H1 (cell line): ENCODE measurements at regions not wholly inside any gene's neighbourhood (a gene's known extent, or its start where the extent isn't known, plus 50 kb on each side); places are given as distances from the start of the nearest gene placed in this dataset.
A peak's percentile ranks its signal among the peaks of the same experiment; 100 is the strongest.

ENCODE experiments used
- CTCF ChIA-PET: fragments of 300-600 bp; sonication (Branson Sonifier 250); formaldehyde crosslinking; loops from one replicate; lab custom pipeline; 2021; ENCODE audit not compliant: partially characterized antibody; lab: Charles Lee
- POLR2A ChIA-PET: fragments of 300-600 bp; sonication (Branson Sonifier 250); formaldehyde crosslinking; loops from one replicate; lab custom pipeline; 2021; ENCODE audit warnings: inconsistent platforms; ENCODE audit not compliant: partially characterized antibody; lab: Charles Lee
- DNase-seq, 2 experiments: peaks; one replicate each; pipeline versions ENCODE4 v3.0.0 to v3.0.0-alpha.2; 2010 to 2022; ENCODE audit warnings: low spot score in 2 of 2, low read depth in 1 of 2, mixed read lengths in 1 of 2
- FAIRE-seq: peaks from 2 replicates; lab custom pipeline; 2011; peaks lifted over from hg19 to GRCh38; lab: Jason Lieb, UNC
- H2AFZ ChIP-seq: 2 replicates; pipeline ENCODE4 v1.8.1; 2012; ENCODE audit warnings: low read length, inconsistent platforms
- H2AK5ac ChIP-seq: 2 replicates; pipeline ENCODE4 v1.6.1; 2013; ENCODE audit warnings: low read depth, low read length
- H2BK120ac ChIP-seq: replicated peaks from 2 replicates; pipeline ENCODE3; 2013; ENCODE audit warnings: low read depth, low read length, inconsistent platforms
- H2BK12ac ChIP-seq: 2 replicates; pipeline ENCODE4 v1.6.1; 2013; ENCODE audit warnings: low read depth, low read length
- H2BK15ac ChIP-seq: 2 replicates; pipeline ENCODE4 v1.6.1; 2013; ENCODE audit warnings: low read length
- H2BK20ac ChIP-seq: 2 replicates; pipeline ENCODE4 v1.6.1; 2013; ENCODE audit warnings: low read length
- H2BK5ac ChIP-seq: 2 replicates; pipeline ENCODE4 v1.6.1; 2013; ENCODE audit warnings: low read depth, low read length
- H3K14ac ChIP-seq: 2 replicates; pipeline ENCODE4 v1.6.1; 2013; ENCODE audit warnings: inconsistent platforms; ENCODE audit not compliant: insufficient read length
- H3K18ac ChIP-seq: 2 replicates; pipeline ENCODE4 v1.6.1; 2013; ENCODE audit warnings: low read length; ENCODE audit errors: extremely low read depth
- H3K23ac ChIP-seq: 2 replicates; pipeline ENCODE4 v1.6.1; 2013; ENCODE audit warnings: inconsistent platforms; ENCODE audit not compliant: insufficient read length
- H3K23me2 ChIP-seq: 2 replicates; pipeline ENCODE4 v1.6.1; 2013; ENCODE audit warnings: low read depth, low read length
- H3K27ac ChIP-seq: 2 replicates; pipeline ENCODE4 v1.6.1; 2011; ENCODE audit warnings: low read depth, low read length, inconsistent platforms
- H3K27me3 ChIP-seq, 4 experiments: replicated peaks in 1 of 4; 1 replicate in 1 of 4; 2 replicates in 3 of 4; pipeline versions ENCODE4 v1.6.1 to v1.8.1; 2011 to 2013; ENCODE audit warnings: low read length in 3 of 4, mild to moderate bottlenecking in 3 of 4, inconsistent platforms in 2 of 4, mixed read lengths in 2 of 4, moderate library complexity in 1 of 4; ENCODE audit not compliant: control insufficient read depth in 3 of 4, insufficient read depth in 3 of 4; ENCODE audit errors: extremely low read depth in 1 of 4
- H3K36me3 ChIP-seq, 4 experiments: 2 replicates each; pipeline versions ENCODE4 v1.6.1 to v1.8.1; 2011 to 2013; ENCODE audit warnings: mild to moderate bottlenecking in 4 of 4, low read length in 3 of 4, moderate library complexity in 2 of 4, control low read depth in 1 of 4, inconsistent platforms in 1 of 4; ENCODE audit not compliant: insufficient read depth in 4 of 4, control insufficient read depth in 2 of 4
- H3K4ac ChIP-seq: replicated peaks from 2 replicates; pipeline ENCODE3; 2013; ENCODE audit warnings: low read length, low read depth, mixed read lengths, inconsistent platforms; ENCODE audit not compliant: insufficient read length
- H3K4me1 ChIP-seq, 4 experiments: replicated peaks in 1 of 4; 1 replicate in 1 of 4; 2 replicates in 3 of 4; pipeline versions ENCODE4 v1.6.1 to v1.8.1; 2011 to 2013; ENCODE audit warnings: low read length in 3 of 4, inconsistent platforms in 2 of 4, mixed read lengths in 1 of 4; ENCODE audit not compliant: insufficient read depth in 4 of 4, control insufficient read depth in 3 of 4
- H3K4me2 ChIP-seq, 2 experiments: 2 replicates each; pipeline versions ENCODE4 v1.6.1 to v1.8.1; 2011 to 2013; ENCODE audit warnings: low read depth in 2 of 2, low read length in 2 of 2, control low read depth in 1 of 2, inconsistent platforms in 1 of 2, mild to moderate bottlenecking in 1 of 2; ENCODE audit not compliant: insufficient read depth in 1 of 2
- H3K4me3 ChIP-seq, 4 experiments: fragments of 200-600, 300-600 bp in 1 of 4; sonication (generic), shearing (Covaris generic), sonication (Bioruptor Twin) in 1 of 4; 2 replicates each; pipeline versions ENCODE4 v1.5.1 to v1.8.1; 2011 to 2016; ENCODE audit warnings: low read length in 4 of 4, low read depth in 3 of 4, control low read depth in 2 of 4, inconsistent platforms in 2 of 4, mild to moderate bottlenecking in 2 of 4, mixed read lengths in 1 of 4, moderate library complexity in 1 of 4; ENCODE audit not compliant: insufficient read depth in 2 of 4; ENCODE audit errors: extremely low read depth in 1 of 4
- H3K56ac ChIP-seq: replicated peaks from 2 replicates; pipeline ENCODE3; 2013; ENCODE audit warnings: low read depth, mild to moderate bottlenecking, mixed read lengths, low read length, inconsistent platforms; ENCODE audit not compliant: insufficient read length
- H3K79me1 ChIP-seq: 2 replicates; pipeline ENCODE4 v1.6.1; 2013; ENCODE audit warnings: low read depth, low read length, control low read depth
- H3K79me2 ChIP-seq, 2 experiments: 2 replicates each; pipeline versions ENCODE4 v1.6.1 to v1.8.1; 2012 to 2013; ENCODE audit warnings: low read length in 2 of 2, mild to moderate bottlenecking in 2 of 2, inconsistent platforms in 1 of 2; ENCODE audit not compliant: insufficient read depth in 2 of 2, control insufficient read depth in 1 of 2
- H3K9ac ChIP-seq, 4 experiments: replicated peaks in 1 of 4; 1 replicate in 1 of 4; 2 replicates in 3 of 4; pipeline versions ENCODE4 v1.6.1 to v1.8.1; 2011 to 2013; ENCODE audit warnings: low read depth in 3 of 4, low read length in 3 of 4, control low read depth in 2 of 4, mild to moderate bottlenecking in 2 of 4, moderate library complexity in 2 of 4, inconsistent platforms in 1 of 4; ENCODE audit errors: extremely low read depth in 1 of 4
- H3K9me3 ChIP-seq, 2 experiments: 2 replicates each; pipeline versions ENCODE4 v1.6.1 to v1.8.1; 2012 to 2013; ENCODE audit warnings: mild to moderate bottlenecking in 2 of 2, moderate library complexity in 2 of 2, control low read depth in 1 of 2, inconsistent platforms in 1 of 2, low read depth in 1 of 2, low read length in 1 of 2, mixed read lengths in 1 of 2; ENCODE audit not compliant: insufficient read depth in 2 of 2
- H4K20me1 ChIP-seq, 2 experiments: replicated peaks in 1 of 2; 2 replicates each; pipeline versions ENCODE3 to v1.8.1; 2011 to 2013; ENCODE audit warnings: inconsistent platforms in 2 of 2, low read length in 2 of 2, mild to moderate bottlenecking in 1 of 2; ENCODE audit not compliant: insufficient read depth in 2 of 2, control insufficient read depth in 1 of 2
- H4K5ac ChIP-seq: 2 replicates; pipeline ENCODE4 v1.6.1; 2013; ENCODE audit warnings: low read length, low read depth, mixed read lengths, inconsistent platforms; ENCODE audit not compliant: insufficient read length
- H4K8ac ChIP-seq: 2 replicates; pipeline ENCODE4 v1.8.0; 2013; ENCODE audit warnings: mild to moderate bottlenecking, moderate library complexity, low read length, inconsistent platforms; ENCODE audit not compliant: insufficient read depth; ENCODE audit errors: extremely low read depth
- H4K91ac ChIP-seq: replicated peaks from 2 replicates; pipeline ENCODE3; 2013; ENCODE audit warnings: low read length, mixed read lengths, inconsistent platforms; ENCODE audit not compliant: insufficient read length
- SUZ12 ChIP-seq: fragments of 200-600 bp; sonication (generic); IDR thresholded peaks from 2 replicates; pipeline ENCODE4 v1.6.1; 2012; ENCODE audit warnings: mild to moderate bottlenecking, inconsistent platforms, low read length, moderate library complexity, mixed read lengths

DNA sequence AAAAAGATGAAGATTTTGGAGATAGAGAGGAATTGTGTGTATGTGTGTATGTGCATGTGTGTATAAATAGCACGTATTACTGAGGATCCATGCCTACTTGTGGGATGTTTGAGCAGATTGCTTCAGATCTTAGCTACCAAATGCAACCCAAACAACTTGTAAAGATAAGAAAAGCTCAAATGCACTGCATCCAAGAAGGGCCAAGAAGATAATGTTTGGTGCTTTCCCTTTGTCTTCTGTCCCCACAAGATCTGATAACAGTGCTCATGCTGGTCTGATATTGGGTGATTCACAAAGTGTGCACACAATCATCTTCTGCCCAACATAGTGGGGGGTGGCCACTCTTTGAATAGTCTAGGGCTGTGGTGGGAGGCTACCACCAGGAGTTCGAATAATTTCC, 284.8 kb upstream of the CYRIA start (continued):
- no peak for TF ChIP-seq SUZ12
- TF ChIP-seq, all 59 proteins: peak for 0

DNA sequence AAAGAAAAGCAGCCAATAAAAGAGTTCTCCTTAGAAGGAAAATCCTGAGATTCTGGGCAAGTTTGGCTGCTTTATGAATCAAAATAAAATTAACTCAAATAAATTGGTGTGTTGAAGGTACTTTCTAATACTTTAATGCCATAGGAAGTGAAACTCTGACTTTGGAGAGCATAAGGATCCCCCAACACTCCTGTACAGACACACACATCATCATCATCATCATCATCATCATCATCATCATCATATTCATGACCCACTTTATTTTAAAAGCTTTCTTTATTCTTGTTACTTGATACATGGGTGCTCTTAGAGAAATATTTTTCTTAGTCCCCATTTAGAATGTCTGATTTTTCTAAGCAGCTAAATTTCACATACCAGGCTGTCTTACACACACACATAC, 283.1 kb upstream of the CYRIA start:
- Histone ChIP-seq H2AFZ (no peak overlapping the region), H2BK20ac (no peak overlapping the region), H3K9me3 (no peaks in the 10 kb centered on the region), H2BK5ac (no peak overlapping the region), H2BK15ac (no peak overlapping the region), H2AK5ac (no peak overlapping the region), H4K5ac (no peak overlapping the region), H3K27ac (no peak overlapping the region), H3K18ac (no peak overlapping the region), H3K23ac (no peak overlapping the region), H2BK12ac (no peak overlapping the region), H3K79me2 (no peaks in the 10 kb centered on the region), H3K4me3 (no peak overlapping the region), H3K36me3 (no peaks in the 10 kb centered on the region), H3K9ac (no peak overlapping the region), H2BK120ac (no peak overlapping the region), H3K56ac (peak overlapping the region; percentile 5), H3K27me3 (no peaks in the 10 kb centered on the region), H4K91ac (no peak overlapping the region), H4K20me1 (no peaks in the 10 kb centered on the region), H3K4me2 (no peak overlapping the region), H3K4me1 (peaks cover 0 to 3% (median 0%) of the 10 kb centered on the region in 4 experiments; a peak in 1 of 7 replicates), H4K8ac (no peak overlapping the region), H3K79me1 (no peaks in the 10 kb centered on the region), H3K23me2 (no peaks in the 10 kb centered on the region), H3K14ac (no peak overlapping the region), H3K4ac (no peak overlapping the region)
- CTCF ChIA-PET: interaction anchor here (2.7 kb wide), 1 partner anchor 14 kb away, joined by 9 read pairs; no protein-coding TSS in a partner anchor
- no peak for DNase-seq
- POLR2A ChIA-PET: no interaction called here
- no peak for FAIRE-seq
